ENCODE measurements at regions not wholly inside any gene's neighbourhood (a gene's known extent, or its start where the extent isn't known, plus 50 kb on each side); places are given as distances from the start of the nearest gene placed in this dataset.

DNA sequence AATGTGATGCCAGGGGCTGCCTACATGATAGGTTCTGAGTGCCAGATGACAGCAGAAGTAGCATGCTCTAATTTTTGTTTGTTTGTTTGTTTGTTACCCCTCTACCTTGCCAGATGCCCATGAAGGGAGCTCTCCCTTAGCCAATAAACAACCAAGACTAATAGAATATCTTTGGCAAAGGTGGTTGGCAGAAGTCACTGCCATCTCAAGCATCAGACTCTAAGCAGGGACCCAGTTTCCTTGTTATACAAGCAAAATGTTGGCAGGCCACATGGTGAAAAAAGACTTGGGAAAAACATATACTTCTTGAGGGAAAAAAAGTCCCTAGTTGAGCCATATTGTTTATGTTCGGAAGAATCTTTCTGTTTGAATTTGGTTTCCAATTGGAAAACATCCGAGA, 609.0 kb upstream of the CFAP20DC start:
- Histone ChIP-seq H3K4me1 (ENCODE audit: control insufficient read depth in 4 of 4, insufficient read depth in 4 of 4, low read length in 3 of 4) (no peaks in the 10 kb centered on the region), H3K4me3 (ENCODE audit: low read depth in 1 of 3, low read length in 3 of 3) (no peak overlapping the region), H3K27me3 (ENCODE audit: control insufficient read depth in 4 of 4, insufficient read depth in 4 of 4, low read length in 3 of 4) (peaks cover 0 to 3% (median 0%) of the 10 kb centered on the region in 4 donors), H3K36me3 (ENCODE audit: control insufficient read depth in 4 of 4, insufficient read depth in 3 of 4, low read depth in 1 of 4, low read length in 3 of 4) (no peaks in the 10 kb centered on the region), H3K9ac (ENCODE audit: low read depth in 1 of 2, low read length in 2 of 2) (no peak overlapping the region), H3K27ac (ENCODE audit: low read depth in 1 of 2, low read length in 2 of 2) (no peak overlapping the region), H3K9me3 (ENCODE audit: control insufficient read depth in 4 of 4, low read length in 3 of 4) (no peaks in the 10 kb centered on the region)
- TF ChIP-seq, protein P1, sequence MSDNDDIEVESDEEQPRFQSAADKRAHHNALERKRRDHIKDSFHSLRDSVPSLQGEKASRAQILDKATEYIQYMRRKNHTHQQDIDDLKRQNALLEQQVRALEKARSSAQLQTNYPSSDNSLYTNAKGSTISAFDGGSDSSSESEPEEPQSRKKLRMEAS (IDR thresholded peaks at IDR 0.05), result no peak
- no peak for TF ChIP-seq GABPA (IDR thresholded peaks at IDR 0.05 in 1 of 2, conservative IDR thresholded peaks at IDR 0.05 in 1 of 2)
- TF ChIP-seq YY1 (IDR thresholded peaks at IDR 0.05), result no peak
- no peak for TF ChIP-seq SP1 (IDR thresholded peaks at IDR 0.05)
- TF ChIP-seq, protein P2, sequence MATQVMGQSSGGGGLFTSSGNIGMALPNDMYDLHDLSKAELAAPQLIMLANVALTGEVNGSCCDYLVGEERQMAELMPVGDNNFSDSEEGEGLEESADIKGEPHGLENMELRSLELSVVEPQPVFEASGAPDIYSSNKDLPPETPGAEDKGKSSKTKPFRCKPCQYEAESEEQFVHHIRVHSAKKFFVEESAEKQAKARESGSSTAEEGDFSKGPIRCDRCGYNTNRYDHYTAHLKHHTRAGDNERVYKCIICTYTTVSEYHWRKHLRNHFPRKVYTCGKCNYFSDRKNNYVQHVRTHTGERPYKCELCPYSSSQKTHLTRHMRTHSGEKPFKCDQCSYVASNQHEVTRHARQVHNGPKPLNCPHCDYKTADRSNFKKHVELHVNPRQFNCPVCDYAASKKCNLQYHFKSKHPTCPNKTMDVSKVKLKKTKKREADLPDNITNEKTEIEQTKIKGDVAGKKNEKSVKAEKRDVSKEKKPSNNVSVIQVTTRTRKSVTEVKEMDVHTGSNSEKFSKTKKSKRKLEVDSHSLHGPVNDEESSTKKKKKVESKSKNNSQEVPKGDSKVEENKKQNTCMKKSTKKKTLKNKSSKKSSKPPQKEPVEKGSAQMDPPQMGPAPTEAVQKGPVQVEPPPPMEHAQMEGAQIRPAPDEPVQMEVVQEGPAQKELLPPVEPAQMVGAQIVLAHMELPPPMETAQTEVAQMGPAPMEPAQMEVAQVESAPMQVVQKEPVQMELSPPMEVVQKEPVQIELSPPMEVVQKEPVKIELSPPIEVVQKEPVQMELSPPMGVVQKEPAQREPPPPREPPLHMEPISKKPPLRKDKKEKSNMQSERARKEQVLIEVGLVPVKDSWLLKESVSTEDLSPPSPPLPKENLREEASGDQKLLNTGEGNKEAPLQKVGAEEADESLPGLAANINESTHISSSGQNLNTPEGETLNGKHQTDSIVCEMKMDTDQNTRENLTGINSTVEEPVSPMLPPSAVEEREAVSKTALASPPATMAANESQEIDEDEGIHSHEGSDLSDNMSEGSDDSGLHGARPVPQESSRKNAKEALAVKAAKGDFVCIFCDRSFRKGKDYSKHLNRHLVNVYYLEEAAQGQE (IDR thresholded peaks at IDR 0.05), result no peak
- no peak for TF ChIP-seq RXRA (IDR thresholded peaks at IDR 0.05)
- no peak for TF ChIP-seq HNF4A (conservative IDR thresholded peaks at IDR 0.05)
- no peak for TF ChIP-seq FOXA1 (IDR thresholded peaks at IDR 0.05)
- no peak for DNase-seq (ENCODE audit: low spot score)
- 93% methylated on average over 2 of the region's 2 CpGs for WGBS

DNA sequence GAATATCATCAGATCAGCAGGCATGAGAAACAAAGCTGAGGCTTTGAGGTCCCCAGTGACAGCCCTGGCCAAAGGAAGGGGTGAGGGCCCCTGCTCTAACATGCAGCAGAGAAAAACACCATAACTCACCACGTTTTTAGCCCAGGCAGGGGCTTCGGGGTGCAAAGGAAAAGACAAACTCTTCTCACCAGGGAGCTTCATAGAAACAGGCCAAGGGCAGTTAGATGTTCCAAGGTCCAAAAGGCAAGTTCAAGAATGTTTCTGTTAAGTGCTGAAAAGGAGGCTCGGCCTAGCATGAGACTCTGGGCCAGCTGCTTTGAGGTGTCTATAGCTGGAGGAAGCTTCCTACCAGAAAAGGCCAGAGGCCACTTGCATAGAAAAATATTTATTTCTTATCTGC, 608.4 kb upstream of the CFAP20DC start:
- no peak overlapping the region for H3K4me3 ChIP-seq (ENCODE audit: low read depth in 1 of 3, low read length in 3 of 3)
- no peaks in the 10 kb centered on the region for H3K36me3 ChIP-seq (ENCODE audit: control insufficient read depth in 4 of 4, insufficient read depth in 3 of 4, low read depth in 1 of 4, low read length in 3 of 4)
- WGBS, result 72% methylated on average over 3 of the region's 3 CpGs
- no peaks in the 10 kb centered on the region for H3K9me3 ChIP-seq (ENCODE audit: control insufficient read depth in 4 of 4, low read length in 3 of 4)
- H3K4me1 ChIP-seq (ENCODE audit: control insufficient read depth in 4 of 4, insufficient read depth in 4 of 4, low read length in 3 of 4), result no peaks in the 10 kb centered on the region
- no peak overlapping the region for H3K9ac ChIP-seq (ENCODE audit: low read depth in 1 of 2, low read length in 2 of 2)
- H3K27ac ChIP-seq (ENCODE audit: low read depth in 1 of 2, low read length in 2 of 2), result no peak overlapping the region
- no peak for DNase-seq (ENCODE audit: low spot score)
- TF ChIP-seq FOXA2 (IDR thresholded peaks at IDR 0.05), result no peak
- no peak for TF ChIP-seq SP1 (IDR thresholded peaks at IDR 0.05)
- TF ChIP-seq, protein P3, sequence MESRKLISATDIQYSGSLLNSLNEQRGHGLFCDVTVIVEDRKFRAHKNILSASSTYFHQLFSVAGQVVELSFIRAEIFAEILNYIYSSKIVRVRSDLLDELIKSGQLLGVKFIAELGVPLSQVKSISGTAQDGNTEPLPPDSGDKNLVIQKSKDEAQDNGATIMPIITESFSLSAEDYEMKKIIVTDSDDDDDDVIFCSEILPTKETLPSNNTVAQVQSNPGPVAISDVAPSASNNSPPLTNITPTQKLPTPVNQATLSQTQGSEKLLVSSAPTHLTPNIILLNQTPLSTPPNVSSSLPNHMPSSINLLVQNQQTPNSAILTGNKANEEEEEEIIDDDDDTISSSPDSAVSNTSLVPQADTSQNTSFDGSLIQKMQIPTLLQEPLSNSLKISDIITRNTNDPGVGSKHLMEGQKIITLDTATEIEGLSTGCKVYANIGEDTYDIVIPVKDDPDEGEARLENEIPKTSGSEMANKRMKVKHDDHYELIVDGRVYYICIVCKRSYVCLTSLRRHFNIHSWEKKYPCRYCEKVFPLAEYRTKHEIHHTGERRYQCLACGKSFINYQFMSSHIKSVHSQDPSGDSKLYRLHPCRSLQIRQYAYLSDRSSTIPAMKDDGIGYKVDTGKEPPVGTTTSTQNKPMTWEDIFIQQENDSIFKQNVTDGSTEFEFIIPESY (IDR thresholded peaks at IDR 0.05), result no peak
- TF ChIP-seq FOXA1 (IDR thresholded peaks at IDR 0.05), result no peak
- no peak for TF ChIP-seq HNF4G (IDR thresholded peaks at IDR 0.05)
- TF ChIP-seq EGR1 (IDR thresholded peaks at IDR 0.05; ENCODE audit: low read depth in 2 of 2), result no peak
- no peak for TF ChIP-seq HNF4A (conservative IDR thresholded peaks at IDR 0.05)
- no peak for TF ChIP-seq NR2F2 (IDR thresholded peaks at IDR 0.05)
- TF ChIP-seq, protein P2 (IDR thresholded peaks at IDR 0.05), result no peak
- TF ChIP-seq RAD21 (IDR thresholded peaks at IDR 0.05), result no peak
- peaks cover 0 to 3% (median 0%) of the 10 kb centered on the region in 4 donors for H3K27me3 ChIP-seq (ENCODE audit: control insufficient read depth in 4 of 4, insufficient read depth in 4 of 4, low read length in 3 of 4)
